A549 (cell line): ENCODE measurements at regions not wholly inside any gene's neighbourhood (a gene's known extent, or its start where the extent isn't known, plus 50 kb on each side); places are given as distances from the start of the nearest gene placed in this dataset.

Experiments used
- ATOH8 ChIP-seq: fragments of 250-450 bp; sonication (Bioruptor Pico); IDR thresholded peaks from 2 replicates; pipeline ENCODE4 v1.5.0; 2020; ENCODE audit warnings: low read depth, mild to moderate bottlenecking, moderate library complexity
- CTCF ChIP-seq: fragments of >200 bp; sonication (Bioruptor Twin); formaldehyde crosslinking; IDR thresholded peaks from 3 replicates; pipeline ENCODE4 v1.5.1; 2016
- JUN ChIP-seq, 2 experiments: fragments of >200 bp; sonication (Bioruptor Twin); formaldehyde crosslinking; IDR thresholded peaks; 2 replicates in 1 of 2; 3 replicates in 1 of 2; pipeline ENCODE4 v1.6.1; 2016 to 2017
- PBX3 ChIP-seq: IDR thresholded peaks from 2 replicates; pipeline ENCODE4 v1.6.1; 2012
- POLR2A ChIP-seq: IDR thresholded peaks from 2 replicates; pipeline ENCODE4 v1.6.1; 2012; ENCODE audit warnings: mild to moderate bottlenecking, low read length
- REST ChIP-seq: fragments of 200-600 bp; sonication (generic); IDR thresholded peaks from 2 replicates; pipeline ENCODE4 v1.6.1; 2016; ENCODE audit warnings: antibody characterized with exemption, mild to moderate bottlenecking, moderate library complexity
- SMC3 ChIP-seq: fragments of >200 bp; sonication (Bioruptor Twin); formaldehyde crosslinking; IDR thresholded peaks from 3 replicates; pipeline ENCODE4 v1.6.1; 2018; ENCODE audit warnings: inconsistent platforms
- ZFP36 ChIP-seq: fragments of 450-650 bp; IDR thresholded peaks from 2 replicates; pipeline ENCODE4 v1.6.1; 2014; ENCODE audit warnings: borderline replicate concordance; ENCODE audit not compliant: partially characterized antibody

GRCh38 chr16:14350081-14350480 lies 279.0 kb downstream of the MRTFB start:
- TF ChIP-seq CTCF (no peak), ZFP36 (no peak), JUN (IDR thresholded peaks at IDR 0.05) (no peak), POLR2A (no peak), SMC3 (no peak), PBX3 (no peak), REST (no peak), ATOH8 (CRISPR knock-in tag) (no peak)
